ENCODE measurements at regions not wholly inside any gene's neighbourhood (a gene's known extent, or its start where the extent isn't known, plus 50 kb on each side); places are given as distances from the start of the nearest gene placed in this dataset.
A peak's percentile ranks its signal among the peaks of the same experiment; 100 is the strongest.

DNA sequence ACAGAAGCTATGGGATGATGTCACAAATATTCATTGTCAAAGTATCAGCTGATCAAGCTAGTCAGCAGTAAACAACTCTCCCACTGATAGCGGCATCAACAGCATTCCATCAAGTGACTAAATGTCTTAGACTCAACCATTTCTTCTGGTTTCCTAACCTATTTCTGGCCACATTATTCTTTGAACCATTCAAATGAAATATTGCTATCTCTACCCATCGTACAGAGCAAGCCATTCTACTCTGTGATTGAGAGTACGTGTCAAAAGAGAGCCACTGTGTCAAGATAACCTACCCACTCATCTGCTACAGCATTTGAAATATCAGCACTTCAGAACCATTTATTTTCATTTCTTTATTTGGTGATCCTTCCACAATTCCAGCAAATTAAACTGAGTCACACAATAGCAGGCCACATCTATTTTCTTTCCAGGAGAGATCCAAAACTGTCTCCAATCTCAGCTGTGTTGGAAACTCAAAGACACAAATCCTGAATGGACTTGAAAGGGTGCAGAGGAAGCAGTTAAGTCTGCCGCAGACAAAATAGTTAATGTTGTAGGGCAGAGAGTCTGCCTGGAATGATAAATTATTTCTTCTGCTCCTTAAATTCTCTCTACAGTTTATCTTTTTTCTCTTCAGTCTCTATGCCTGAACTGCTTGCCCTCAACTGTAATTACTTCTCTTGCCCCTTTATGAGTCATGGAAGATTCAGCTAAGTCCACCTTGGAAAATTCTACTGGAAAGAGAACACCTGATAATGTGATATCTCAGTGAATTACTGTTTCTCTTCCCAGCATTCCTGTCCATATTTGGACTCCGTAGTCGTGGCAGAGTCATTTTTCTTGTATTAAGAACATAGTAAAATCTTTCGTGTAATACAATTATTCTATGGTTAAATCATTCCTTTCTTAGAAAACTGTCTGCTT is 364.8 kb downstream of the PDGFC start:
- DNase-seq = no peak
- intact Hi-C loops (cut with DNase I) = no loop called here
- ATAC-seq (ENCODE audit: poor library complexity) = no peak

DNA sequence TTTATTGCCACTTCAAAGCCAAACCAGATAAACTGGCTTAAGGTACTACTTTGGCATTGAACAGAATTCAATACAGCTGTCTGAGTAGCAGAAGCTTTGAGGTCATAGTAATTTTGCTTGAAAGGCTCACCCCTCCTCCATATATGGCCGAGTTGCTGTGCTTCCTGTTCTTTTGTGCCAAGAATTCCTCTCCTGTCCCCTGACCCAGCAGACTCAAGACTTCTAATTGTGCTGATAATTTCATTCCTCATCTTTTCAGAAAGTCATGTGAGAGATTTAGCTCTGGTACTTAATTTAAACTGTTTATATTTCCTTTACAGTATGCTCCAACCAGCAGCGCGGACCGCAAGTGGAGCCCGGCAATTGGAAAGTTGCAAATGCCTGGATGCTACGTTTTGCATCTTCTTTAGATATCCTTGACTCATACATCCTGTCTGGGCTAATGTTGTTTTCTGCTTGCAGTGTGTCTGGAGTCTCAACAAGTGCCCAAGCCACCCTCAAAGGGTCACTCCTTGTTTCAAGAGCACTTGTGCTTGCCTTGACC is 373.4 kb downstream of the PDGFC start:
- ATAC-seq (ENCODE audit: poor library complexity) = peak; percentile 34
- DNase-seq = no peak
- intact Hi-C loops (cut with DNase I) = loop anchor here (10.0 kb wide), 1 partner anchor 447 kb away; no protein-coding TSS in a partner anchor

- DNase-seq (no peak), ATAC-seq (ENCODE audit: poor library complexity) (no peak)
- intact Hi-C loops (cut with DNase I) = loop anchor here (10.0 kb wide), 1 partner anchor 448 kb away; no protein-coding TSS in a partner anchor
These were observed 374.8 kb downstream of the PDGFC start for GRCh38 chr4:156596706-156597329.

GRCh38 chr4:156596026-156596425 is 375.6 kb downstream of the PDGFC start:
- intact Hi-C loops (cut with DNase I) = loop anchor here (10.0 kb wide), 1 partner anchor 449 kb away; no protein-coding TSS in a partner anchor
- no peak for DNase-seq
- no peak for ATAC-seq (ENCODE audit: poor library complexity)

GRCh38 chr4:156595041-156595440 is 376.6 kb downstream of the PDGFC start:
- ATAC-seq (ENCODE audit: poor library complexity) (no peak), DNase-seq (no peak)
- intact Hi-C loops (cut with DNase I) = loop anchor here (10.0 kb wide), 1 partner anchor 450 kb away; no protein-coding TSS in a partner anchor

DNA sequence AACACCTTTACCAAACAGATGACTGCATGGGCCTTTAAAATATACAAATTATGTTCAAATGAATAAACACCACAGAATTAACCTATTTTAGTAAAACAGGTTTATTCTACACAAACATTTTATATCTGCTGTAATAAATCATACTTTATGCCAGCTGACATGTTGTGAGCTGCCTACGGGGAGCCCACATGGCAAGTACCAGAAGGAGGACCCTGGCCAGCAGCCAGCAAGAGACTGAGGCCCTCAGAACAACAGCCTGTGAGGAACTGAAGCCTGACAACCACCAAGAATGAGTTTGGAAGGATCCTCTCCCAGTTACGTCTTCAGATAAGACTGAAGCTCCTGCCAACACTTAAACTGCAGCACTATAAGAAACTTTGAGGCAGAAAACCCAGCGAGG is 377.0 kb downstream of the PDGFC start:
- ATAC-seq (ENCODE audit: poor library complexity) (no peak), DNase-seq (peak; percentile 68)
- intact Hi-C loops (cut with DNase I) = loop anchor here (10.0 kb wide), 1 partner anchor 450 kb away; no protein-coding TSS in a partner anchor

GRCh38 chr4:156593464-156593863 is 378.1 kb downstream of the PDGFC start:
- ATAC-seq (ENCODE audit: poor library complexity) (no peak), DNase-seq (no peak)
- intact Hi-C loops (cut with DNase I) = loop anchor here (10.0 kb wide), 1 partner anchor 451 kb away; no protein-coding TSS in a partner anchor

GRCh38 chr4:156591679-156592078 is 379.9 kb downstream of the PDGFC start:
- DNase-seq (no peak), ATAC-seq (ENCODE audit: poor library complexity) (no peak)
- intact Hi-C loops (cut with DNase I) = loop anchor here (10.0 kb wide), 1 partner anchor 453 kb away; no protein-coding TSS in a partner anchor

DNA sequence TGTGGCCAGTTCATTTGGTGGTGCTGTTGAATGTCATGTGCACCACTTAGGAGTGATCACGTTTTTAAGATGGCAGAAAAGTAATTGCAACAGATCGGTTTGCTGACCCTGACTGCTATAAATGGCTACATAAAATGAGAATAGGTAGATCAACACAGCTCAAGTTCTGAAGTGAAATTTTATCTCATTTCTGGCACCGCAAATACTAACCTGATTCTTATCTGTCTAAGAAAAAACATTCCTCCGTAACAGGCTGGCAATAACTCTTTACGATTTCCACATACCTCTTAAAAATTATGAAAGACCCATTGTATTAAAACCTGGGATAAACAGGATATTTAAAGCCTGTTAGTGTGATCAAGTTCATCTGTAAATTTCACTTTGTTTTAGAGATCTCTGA is 387.5 kb downstream of the PDGFC start:
- ATAC-seq (ENCODE audit: poor library complexity) = no peak
- no peak for DNase-seq
- intact Hi-C loops (cut with DNase I) = no loop called here

DNA sequence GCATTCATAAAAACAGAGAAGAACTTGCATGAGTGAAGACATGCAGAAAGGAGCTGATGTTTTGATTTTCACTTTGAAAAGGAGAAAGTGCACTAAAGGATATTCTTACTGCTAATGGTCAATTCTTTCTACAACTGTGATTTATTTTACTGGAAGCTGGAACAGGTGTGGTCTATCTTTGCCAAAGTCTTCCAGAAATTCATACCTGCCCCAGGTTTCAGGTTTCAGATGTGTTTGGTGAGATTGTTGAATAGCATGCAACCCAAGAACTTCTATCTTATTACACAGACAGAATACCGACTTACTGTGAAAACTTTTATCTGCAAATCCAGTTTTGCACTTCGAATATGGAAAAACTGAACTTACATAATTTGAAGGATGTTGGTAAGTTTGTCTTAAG is 388.3 kb downstream of the PDGFC start:
- no peak for DNase-seq
- intact Hi-C loops (cut with DNase I) = no loop called here
- no peak for ATAC-seq (ENCODE audit: poor library complexity)

- DNase-seq (no peak), ATAC-seq (ENCODE audit: poor library complexity) (no peak)
- intact Hi-C loops (cut with DNase I) = no loop called here
These were observed 390.1 kb downstream of the PDGFC start for GRCh38 chr4:156581282-156582063.

DNA sequence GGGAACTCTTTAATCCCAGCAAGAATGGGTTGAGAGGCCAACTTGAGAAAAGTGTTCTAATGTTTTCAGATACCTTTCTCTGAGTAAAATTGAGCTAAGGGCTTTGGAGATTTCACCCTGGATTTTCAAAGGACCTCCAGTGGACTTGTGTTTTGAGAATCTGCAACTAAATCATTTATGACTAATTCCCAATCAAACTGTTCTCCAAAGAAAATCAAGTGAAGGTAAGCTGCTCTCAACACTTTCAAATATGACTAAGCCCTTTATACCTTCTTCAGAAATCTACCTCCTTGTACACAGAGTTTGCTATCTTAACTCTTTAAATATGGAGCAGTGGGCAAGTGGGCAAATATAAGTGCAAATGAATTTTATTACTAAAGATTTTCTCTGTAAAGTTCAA is 392.9 kb downstream of the PDGFC start:
- DNase-seq (no peak), ATAC-seq (ENCODE audit: poor library complexity) (no peak)
- intact Hi-C loops (cut with DNase I) = no loop called here

GRCh38 chr4:156578005-156578404 is 393.6 kb downstream of the PDGFC start:
- ATAC-seq (ENCODE audit: poor library complexity) = no peak
- intact Hi-C loops (cut with DNase I) = no loop called here
- DNase-seq = no peak

DNA sequence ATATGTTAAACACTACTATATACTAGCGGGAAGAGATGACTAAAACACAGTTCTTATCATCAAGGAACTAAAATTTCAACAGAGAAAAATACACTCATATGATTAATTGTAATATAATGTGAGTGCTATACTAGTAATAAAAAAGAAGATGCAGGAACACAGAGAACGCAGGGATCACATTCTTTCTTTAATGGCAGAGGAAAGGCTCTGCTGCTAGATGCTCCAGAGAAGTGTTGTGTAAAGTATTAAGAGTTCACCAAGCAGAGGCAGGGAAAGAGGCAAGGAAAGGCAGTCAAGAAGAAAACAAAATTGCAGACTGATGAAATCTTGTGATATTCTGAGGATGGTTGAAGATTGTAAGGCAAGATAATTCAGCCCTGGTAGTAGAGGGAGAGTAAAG is 394.7 kb downstream of the PDGFC start:
- intact Hi-C loops (cut with DNase I) = no loop called here
- no peak for DNase-seq
- no peak for ATAC-seq (ENCODE audit: poor library complexity)

DNA sequence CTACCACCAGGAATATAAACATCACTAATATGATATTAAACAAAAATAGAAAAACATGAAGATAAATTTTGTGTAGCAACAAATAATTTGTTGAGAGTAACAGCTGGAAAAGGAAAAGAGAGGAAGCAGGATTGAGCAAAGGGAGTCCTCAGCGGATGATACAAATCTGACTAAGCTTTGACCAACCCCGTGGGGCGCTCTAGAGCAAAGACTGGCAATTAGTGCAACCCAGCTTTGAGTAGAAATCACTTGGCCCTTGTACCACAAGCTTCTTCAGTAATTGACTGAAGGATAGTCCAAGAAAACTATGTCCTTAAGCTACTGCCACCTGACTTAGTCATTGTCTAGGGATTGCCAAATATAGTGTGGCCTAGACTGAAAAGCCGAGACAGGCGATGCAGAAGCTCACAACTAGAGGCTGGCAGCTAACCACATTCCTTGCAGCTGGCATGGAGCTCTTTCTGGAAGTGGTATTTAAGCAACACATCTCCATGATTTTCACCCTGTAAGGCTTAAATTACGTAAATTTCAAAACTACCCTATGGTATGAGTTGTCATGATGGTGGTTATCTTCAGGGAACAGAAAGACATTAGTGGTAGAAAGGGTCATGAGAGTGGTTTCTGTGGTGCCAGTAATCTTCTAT is 396.0 kb downstream of the PDGFC start:
- intact Hi-C loops (cut with DNase I) = no loop called here
- ATAC-seq (ENCODE audit: poor library complexity) (no peak), DNase-seq (no peak)

- intact Hi-C loops (cut with DNase I) = no loop called here
- DNase-seq = peak; percentile 44
These were observed 400.5 kb downstream of the PDGFC start for GRCh38 chr4:156571146-156571545.

DNA sequence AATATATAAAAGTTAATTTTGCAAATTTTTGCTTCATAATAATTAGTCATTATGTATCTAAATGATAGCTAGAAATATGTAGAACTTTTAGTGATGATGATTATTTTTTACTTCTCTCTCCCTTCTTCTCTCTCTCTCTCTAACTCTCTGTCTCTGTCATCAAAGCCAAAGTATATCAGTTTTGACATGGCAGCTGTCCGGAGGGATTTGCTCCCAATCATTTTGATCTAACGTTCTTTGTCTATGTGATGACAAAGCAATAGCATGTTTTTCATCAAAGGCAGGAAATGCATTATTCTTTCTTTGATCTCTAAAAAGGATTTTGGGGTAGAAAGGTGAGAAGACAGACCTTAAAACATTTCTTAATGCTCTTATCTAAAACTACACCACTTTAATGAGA is 402.1 kb downstream of the PDGFC start:
- DNase-seq (no peak), ATAC-seq (ENCODE audit: poor library complexity) (no peak)
- intact Hi-C loops (cut with DNase I) = no loop called here

More at GRCh38 chr4:156571146-156571545, 400.5 kb downstream of the PDGFC start:
- peak; percentile 36 for ATAC-seq (ENCODE audit: poor library complexity)

DNA sequence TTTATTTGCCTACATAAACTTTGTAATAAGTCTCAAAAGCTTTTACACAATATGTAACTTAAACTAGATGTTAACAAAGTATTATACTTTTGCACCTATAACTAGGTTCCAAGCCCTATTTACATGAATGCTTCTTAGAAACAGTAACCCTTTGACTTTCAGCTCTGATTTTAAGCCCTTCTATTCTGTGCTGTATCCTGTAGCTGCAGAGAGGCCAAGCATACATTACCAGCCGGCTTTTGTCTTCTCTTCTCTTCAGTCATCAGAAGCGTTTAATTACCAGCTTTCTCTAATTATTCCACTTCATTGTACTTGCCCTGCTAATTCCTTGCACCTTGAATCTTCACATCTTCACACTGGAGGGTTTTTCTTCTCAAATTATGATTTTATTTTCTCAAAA is 403.1 kb downstream of the PDGFC start:
- ATAC-seq (ENCODE audit: poor library complexity) = no peak
- intact Hi-C loops (cut with DNase I) = no loop called here
- DNase-seq = no peak

Data from Right ventricle myocardium superior (tissue), 1 donor.